ENCODE measurements at regions not wholly inside any gene's neighbourhood (a gene's known extent, or its start where the extent isn't known, plus 50 kb on each side); places are given as distances from the start of the nearest gene placed in this dataset.

DNA sequence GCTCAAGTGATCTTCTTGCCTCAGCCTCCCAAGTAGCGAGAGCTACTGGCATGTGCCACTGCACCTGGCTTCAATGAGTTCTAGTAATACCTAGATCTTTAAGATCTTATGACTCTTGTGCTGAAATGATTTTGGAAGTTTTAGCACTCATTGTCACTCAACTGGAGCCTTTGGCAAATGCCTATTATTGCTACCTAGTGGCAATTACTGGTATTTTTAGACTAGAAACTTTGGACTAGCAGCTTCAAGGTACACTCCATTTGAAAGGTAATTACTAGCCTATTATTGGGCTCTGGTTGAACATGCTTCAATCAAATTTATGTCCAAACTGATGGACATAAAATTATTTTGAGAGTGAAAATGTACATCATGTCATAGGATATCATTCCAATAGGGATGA lies 80.7 kb upstream of the MUCL1 start:
- Histone ChIP-seq H3K4me1 (no peaks in the 10 kb centered on the region), H3K27me3 (no peaks in the 10 kb centered on the region), H3K27ac (no peak overlapping the region), H3K36me3 (no peaks in the 10 kb centered on the region), H3K4me3 (no peak overlapping the region), H3K9me3 (peaks cover 4% of the 10 kb centered on the region)
- DNase-seq (ENCODE audit: low spot score in 2 of 2): no peak
- WGBS: 82% methylated on average over 1 of the region's 1 CpG
- TF ChIP-seq POLR2AphosphoS5 (IDR thresholded peaks at IDR 0.05): no peak
- no peak for TF ChIP-seq EP300 (IDR thresholded peaks at IDR 0.05)
- TF ChIP-seq CTCF (IDR thresholded peaks at IDR 0.05): no peak

GRCh38 chr12:54765652-54766051 lies 88.7 kb upstream of the MUCL1 start:
- no peaks in the 10 kb centered on the region for H3K9me3 ChIP-seq
- H3K4me1 ChIP-seq: no peaks in the 10 kb centered on the region
- DNase-seq (ENCODE audit: low spot score in 2 of 2): no peak
- no peaks in the 10 kb centered on the region for H3K36me3 ChIP-seq
- TF ChIP-seq POLR2AphosphoS5 (IDR thresholded peaks at IDR 0.05) (no peak), CTCF (IDR thresholded peaks at IDR 0.05) (no peak), EP300 (IDR thresholded peaks at IDR 0.05) (no peak), POLR2A (IDR thresholded peaks at IDR 0.05) (no peak)
- WGBS: 33% methylated on average over 1 of the region's 1 CpG
- no peak overlapping the region for H3K4me3 ChIP-seq
- no peak overlapping the region for H3K27ac ChIP-seq
- no peaks in the 10 kb centered on the region for H3K27me3 ChIP-seq

GRCh38 chr12:54762390-54762789 lies 91.9 kb upstream of the MUCL1 start:
- WGBS: 19% methylated on average over 1 of the region's 1 CpG
- Histone ChIP-seq H3K27ac (no peak overlapping the region), H3K27me3 (no peaks in the 10 kb centered on the region), H3K4me3 (no peak overlapping the region), H3K4me1 (no peaks in the 10 kb centered on the region), H3K36me3 (no peaks in the 10 kb centered on the region), H3K9me3 (no peaks in the 10 kb centered on the region)
- TF ChIP-seq CTCF (IDR thresholded peaks at IDR 0.05) (no peak), EP300 (IDR thresholded peaks at IDR 0.05) (no peak), POLR2A (IDR thresholded peaks at IDR 0.05) (no peak), POLR2AphosphoS5 (IDR thresholded peaks at IDR 0.05) (no peak)
- DNase-seq (ENCODE audit: low spot score in 2 of 2): no peak

DNA sequence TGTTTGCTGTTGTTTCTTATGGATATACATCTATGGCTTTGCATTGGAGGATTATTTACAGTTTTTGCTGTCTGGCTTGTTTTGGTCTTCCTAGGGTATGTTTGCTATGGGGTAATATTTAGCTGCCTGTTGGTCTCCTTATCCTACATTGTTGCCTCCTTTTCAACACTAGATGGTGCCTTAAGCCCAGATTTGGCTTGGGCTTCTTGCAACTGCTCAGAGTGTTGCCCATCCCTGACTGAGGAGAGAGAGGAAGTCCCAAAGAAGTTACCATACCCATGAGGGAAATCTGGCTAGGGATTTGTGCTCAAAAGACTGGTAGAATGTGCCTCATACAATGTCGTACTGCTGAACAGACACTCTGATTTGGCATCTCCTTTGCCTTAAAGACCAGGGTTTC lies 94.6 kb upstream of the MUCL1 start:
- H3K36me3 ChIP-seq: no peaks in the 10 kb centered on the region
- H3K27ac ChIP-seq: no peak overlapping the region
- H3K4me3 ChIP-seq: no peak overlapping the region
- H3K27me3 ChIP-seq: no peaks in the 10 kb centered on the region
- no peak for DNase-seq (ENCODE audit: low spot score in 2 of 2)
- no peaks in the 10 kb centered on the region for H3K4me1 ChIP-seq
- no peaks in the 10 kb centered on the region for H3K9me3 ChIP-seq
- 30% methylated on average over 1 of the region's 1 CpG for WGBS
- no peak for TF ChIP-seq POLR2A (IDR thresholded peaks at IDR 0.05)
- TF ChIP-seq EP300 (IDR thresholded peaks at IDR 0.05): no peak
- TF ChIP-seq POLR2AphosphoS5 (IDR thresholded peaks at IDR 0.05): no peak
- TF ChIP-seq CTCF (IDR thresholded peaks at IDR 0.05): no peak

DNA sequence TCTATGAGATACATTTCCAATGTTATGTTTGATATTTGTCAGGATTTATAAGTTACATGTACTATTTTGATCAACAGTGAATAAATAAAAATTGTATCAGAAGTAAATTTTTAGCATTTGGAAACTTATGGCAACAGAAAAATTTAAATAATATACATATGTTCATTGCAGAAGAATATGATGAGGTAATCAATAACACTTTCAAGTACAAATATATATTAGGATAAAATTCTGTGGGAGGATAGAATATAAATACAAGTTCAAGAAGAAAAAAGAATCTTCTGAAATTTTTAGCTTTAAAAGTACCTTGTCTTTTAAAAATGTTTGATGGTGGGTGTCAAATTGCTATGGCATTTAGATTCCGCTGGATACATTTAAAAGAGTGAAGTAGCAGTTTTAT lies 102.8 kb upstream of the MUCL1 start:
- Histone ChIP-seq H3K9me3 (no peaks in the 10 kb centered on the region), H3K4me1 (peaks cover 2% of the 10 kb centered on the region), H3K36me3 (no peaks in the 10 kb centered on the region), H3K27ac (no peak overlapping the region), H3K27me3 (no peaks in the 10 kb centered on the region), H3K4me3 (no peak overlapping the region)
- 94% methylated on average over 1 of the region's 1 CpG for WGBS
- no peak for DNase-seq (ENCODE audit: low spot score in 2 of 2)
- no peak for TF ChIP-seq CTCF (IDR thresholded peaks at IDR 0.05)
- TF ChIP-seq POLR2AphosphoS5 (IDR thresholded peaks at IDR 0.05): no peak
- TF ChIP-seq EP300 (IDR thresholded peaks at IDR 0.05): no peak
- no peak for TF ChIP-seq POLR2A (IDR thresholded peaks at IDR 0.05)
